WTC11 (cell line): ENCODE measurements at regions not wholly inside any gene's neighbourhood (a gene's known extent, or its start where the extent isn't known, plus 50 kb on each side); places are given as distances from the start of the nearest gene placed in this dataset.

Experiments
- ATAC-seq: fragments of 200-7000 bp; cut with Tn5 transposase; 2 replicates; pipeline ENCODE4 v1.10.0; 2021; ENCODE audit warnings: mild to moderate bottlenecking, moderate library complexity
- CTCF ChIA-PET: fragments of 300-600 bp; sonication (Branson Sonifier 250); formaldehyde crosslinking; loops from one replicate; lab custom pipeline; 2021; ENCODE audit warnings: antibody characterized with exemption; lab: Charles Lee
- POLR2A ChIA-PET: fragments of 350-600 bp; sonication (Branson Sonifier 250); formaldehyde crosslinking; loops from one replicate; lab custom pipeline; 2021; ENCODE audit warnings: antibody characterized with exemption; lab: Charles Lee
- DNase-seq: peaks from one replicate; pipeline ENCODE4 v3.0.0; 2021; ENCODE audit warnings: low spot score
- H3K27ac Mint-ChIP-seq: 2 replicates; pipeline ENCODE4 v1.8.0; 2021; ENCODE audit warnings: mixed read lengths
- H3K27me3 Mint-ChIP-seq: 2 replicates; pipeline ENCODE4 v1.8.0; 2021; ENCODE audit warnings: low read depth, mild to moderate bottlenecking, moderate library complexity, mixed read lengths
- H3K36me3 Mint-ChIP-seq: 2 replicates; pipeline ENCODE4 v1.8.0; 2021; ENCODE audit warnings: mixed read lengths
- H3K4me1 Mint-ChIP-seq: 2 replicates; pipeline ENCODE4 v1.8.0; 2022; ENCODE audit warnings: mixed read lengths
- H3K4me3 Mint-ChIP-seq: 2 replicates; pipeline ENCODE4 v1.8.0; 2021; ENCODE audit warnings: mild to moderate bottlenecking, moderate library complexity, mixed read lengths
- H3K9me3 Mint-ChIP-seq: 2 replicates; pipeline ENCODE4 v1.8.0; 2021; ENCODE audit warnings: mixed read lengths
- ATF3 ChIP-seq: sonication (generic); formaldehyde crosslinking; conservative IDR thresholded peaks from 2 replicates; pipeline ENCODE4 v1.8.1; 2022; ENCODE audit warnings: mild to moderate bottlenecking, missing genetic modification reagents
- E2F4 ChIP-seq: sonication (generic); formaldehyde crosslinking; IDR thresholded peaks from 2 replicates; pipeline ENCODE4 v1.8.1; 2022; ENCODE audit warnings: low read depth, mild to moderate bottlenecking, moderate library complexity, missing genetic modification reagents, borderline replicate concordance
- ESRRA ChIP-seq: sonication (generic); formaldehyde crosslinking; IDR thresholded peaks from 2 replicates; pipeline ENCODE4 v1.8.1; 2022; ENCODE audit warnings: mild to moderate bottlenecking, missing genetic modification reagents, borderline replicate concordance
- ETV6 ChIP-seq: sonication (generic); formaldehyde crosslinking; IDR thresholded peaks from 2 replicates; pipeline ENCODE4 v1.8.1; 2022; ENCODE audit warnings: mild to moderate bottlenecking, missing genetic modification reagents
- FOXP1 ChIP-seq: sonication (generic); formaldehyde crosslinking; IDR thresholded peaks from 2 replicates; pipeline ENCODE4 v1.8.0; 2022; ENCODE audit warnings: missing genetic modification reagents, mild to moderate bottlenecking, moderate library complexity, borderline replicate concordance
- HMGA2 ChIP-seq: fragments of 250-450 bp; sonication (Bioruptor Pico); IDR thresholded peaks from 2 replicates; pipeline ENCODE4 v1.4.0; 2021; ENCODE audit warnings: mild to moderate bottlenecking, moderate library complexity
- HMGXB4 ChIP-seq: sonication (generic); formaldehyde crosslinking; IDR thresholded peaks from 2 replicates; pipeline ENCODE4 v1.8.1; 2023; ENCODE audit warnings: mild to moderate bottlenecking, moderate library complexity, missing genetic modification reagents
- IRF1 ChIP-seq: sonication (generic); formaldehyde crosslinking; IDR thresholded peaks from 2 replicates; pipeline ENCODE4 v1.8.0; 2023; ENCODE audit warnings: missing genetic modification reagents
- NFATC4 ChIP-seq: fragments of 250-450 bp; sonication (Bioruptor Pico); IDR thresholded peaks from 2 replicates; pipeline ENCODE4 v1.9.0; 2021; ENCODE audit warnings: mild to moderate bottlenecking
- NFE2L1 ChIP-seq: sonication (generic); formaldehyde crosslinking; IDR thresholded peaks from 2 replicates; pipeline ENCODE4 v1.8.1; 2023; ENCODE audit warnings: missing genetic modification reagents
- NFYB ChIP-seq: sonication (generic); formaldehyde crosslinking; conservative IDR thresholded peaks from 2 replicates; pipeline ENCODE4 v1.8.0; 2022; ENCODE audit warnings: low read depth, missing genetic modification reagents
- NR1H2 ChIP-seq: sonication (generic); formaldehyde crosslinking; IDR thresholded peaks from 2 replicates; pipeline ENCODE4 v1.9.0; 2021; ENCODE audit warnings: mild to moderate bottlenecking, moderate library complexity, missing genetic modification reagents
- PREB ChIP-seq: sonication (generic); formaldehyde crosslinking; IDR thresholded peaks from 2 replicates; pipeline ENCODE4 v1.8.1; 2022; ENCODE audit warnings: mild to moderate bottlenecking, missing genetic modification reagents, moderate library complexity, borderline replicate concordance
- SMAD3 ChIP-seq: sonication (generic); formaldehyde crosslinking; IDR thresholded peaks from 2 replicates; pipeline ENCODE4 v1.8.0; 2022; ENCODE audit warnings: missing genetic modification reagents, mild to moderate bottlenecking, borderline replicate concordance
- SMAD4 ChIP-seq: sonication (generic); formaldehyde crosslinking; IDR thresholded peaks from 2 replicates; pipeline ENCODE4 v1.8.0; 2022; ENCODE audit warnings: mild to moderate bottlenecking, missing genetic modification reagents
- SOX15 ChIP-seq: fragments of 250-450 bp; sonication (Bioruptor Pico); IDR thresholded peaks from 2 replicates; pipeline ENCODE4 v1.9.0; 2021; ENCODE audit warnings: mild to moderate bottlenecking
- TCF7 ChIP-seq: sonication (generic); formaldehyde crosslinking; IDR thresholded peaks from 2 replicates; pipeline ENCODE4 v1.8.0; 2022; ENCODE audit warnings: mild to moderate bottlenecking, low read depth, missing genetic modification reagents, moderate library complexity
- USF1 ChIP-seq: sonication (generic); formaldehyde crosslinking; IDR thresholded peaks from 2 replicates; pipeline ENCODE4 v1.8.0; 2022; ENCODE audit warnings: mild to moderate bottlenecking, missing genetic modification reagents
- ZBTB43 ChIP-seq: sonication (generic); formaldehyde crosslinking; IDR thresholded peaks from 2 replicates; pipeline ENCODE4 v1.8.1; 2023; ENCODE audit warnings: mild to moderate bottlenecking, missing genetic modification reagents
- ZMAT4 ChIP-seq: fragments of 250-450 bp; sonication (Bioruptor Pico); IDR thresholded peaks from 2 replicates; pipeline ENCODE4 v1.9.0; 2021; ENCODE audit warnings: mild to moderate bottlenecking
- ZNF232 ChIP-seq: sonication (generic); formaldehyde crosslinking; IDR thresholded peaks from 2 replicates; pipeline ENCODE4 v1.8.0; 2022; ENCODE audit warnings: mild to moderate bottlenecking, missing genetic modification reagents
- ZNF396 ChIP-seq: fragments of 250-450 bp; sonication (Bioruptor Pico); IDR thresholded peaks from 2 replicates; pipeline ENCODE4 v1.8.0; 2021; ENCODE audit warnings: mild to moderate bottlenecking, moderate library complexity, borderline replicate concordance
- ZNF416 ChIP-seq: fragments of 250-450 bp; sonication (Bioruptor Pico); IDR thresholded peaks from 2 replicates; pipeline ENCODE4 v1.9.0; 2021; ENCODE audit warnings: mild to moderate bottlenecking, inconsistent platforms

GRCh38 chr9:80091526-80091925 lies 519.8 kb downstream of the TLE4 start:
- H3K36me3 Mint-ChIP-seq = no peaks in the 10 kb centered on the region
- ChIA-PET POLR2A (no interaction called here), CTCF (no interaction called here)
- no peaks in the 10 kb centered on the region for H3K4me1 Mint-ChIP-seq
- DNase-seq = no peak
- H3K27me3 Mint-ChIP-seq = no peaks in the 10 kb centered on the region
- no peak for ATAC-seq
- 0 out of 2 replicates have a peak, but pooled peaks cover 2% of the 10 kb centered on the region for H3K9me3 Mint-ChIP-seq
- H3K4me3 Mint-ChIP-seq = no peak overlapping the region
- H3K27ac Mint-ChIP-seq = no peak overlapping the region
- TF ChIP-seq NFATC4 (CRISPR knock-in tag) = no peak
- TF ChIP-seq ZNF232 (CRISPR knock-in tag) = no peak
- TF ChIP-seq HMGXB4 (CRISPR knock-in tag) = no peak
- TF ChIP-seq SMAD4 (CRISPR knock-in tag) = no peak
- no peak for TF ChIP-seq TCF7 (CRISPR knock-in tag)
- TF ChIP-seq NFYB (CRISPR knock-in tag) = no peak
- TF ChIP-seq ZNF396 (CRISPR knock-in tag) = no peak
- TF ChIP-seq FOXP1 (CRISPR knock-in tag) = no peak
- TF ChIP-seq ZNF416 (CRISPR knock-in tag) = no peak
- no peak for TF ChIP-seq NR1H2 (CRISPR knock-in tag)
- no peak for TF ChIP-seq USF1 (CRISPR knock-in tag)
- TF ChIP-seq PREB = no peak
- TF ChIP-seq ETV6 (CRISPR knock-in tag) = no peak
- TF ChIP-seq NFE2L1 (CRISPR knock-in tag) = no peak

- no peak for DNase-seq
- Mint-ChIP-seq H3K4me1 (no peaks in the 10 kb centered on the region), H3K27ac (no peak overlapping the region), H3K9me3 (no peaks in the 10 kb centered on the region), H3K27me3 (no peaks in the 10 kb centered on the region), H3K36me3 (no peaks in the 10 kb centered on the region), H3K4me3 (no peak overlapping the region)
- ChIA-PET CTCF (no interaction called here), POLR2A (no interaction called here)
- no peak for TF ChIP-seq ATF3 (CRISPR knock-in tag)
- ATAC-seq = no peak
Measured at GRCh38 chr9:80090317-80090716, 518.6 kb downstream of the TLE4 start.

GRCh38 chr9:80086822-80087345 lies 515.1 kb downstream of the TLE4 start:
- no peak overlapping the region for H3K4me3 Mint-ChIP-seq
- H3K4me1 Mint-ChIP-seq = no peaks in the 10 kb centered on the region
- POLR2A ChIA-PET = no interaction called here
- CTCF ChIA-PET = no interaction called here
- H3K27me3 Mint-ChIP-seq = no peaks in the 10 kb centered on the region
- TF ChIP-seq IRF1 (CRISPR knock-in tag) (no peak), E2F4 (no peak), ESRRA (CRISPR knock-in tag) (no peak), SMAD3 (no peak), TCF7 (CRISPR knock-in tag) (no peak), ZMAT4 (no peak), ZBTB43 (CRISPR knock-in tag) (no peak), SOX15 (CRISPR knock-in tag) (no peak), HMGA2 (CRISPR knock-in tag) (no peak)
- H3K9me3 Mint-ChIP-seq = no peaks in the 10 kb centered on the region
- DNase-seq (no peak), ATAC-seq (no peak)
- no peaks in the 10 kb centered on the region for H3K36me3 Mint-ChIP-seq
- H3K27ac Mint-ChIP-seq = 0 out of 2 replicates have a peak overlapping the region, but pooled peaks have one; percentile 12
